Stimulated activated CD8-positive, alpha-beta memory T cell treated with anti-CD3 and anti-CD28 coated beads, Interleukin-12 subunit alpha, Interleukin-12 subunit beta, amount 100 ng/mL, for 24 hours (primary cell): ENCODE measurements at regions not wholly inside any gene's neighbourhood (a gene's known extent, or its start where the extent isn't known, plus 50 kb on each side); places are given as distances from the start of the nearest gene placed in this dataset.
A peak's percentile ranks its signal among the peaks of the same experiment; 100 is the strongest.

Experiments used
- DNase-seq: peaks from one replicate; pipeline ENCODE4 v3.0.0-alpha.2; 2020; ENCODE audit errors: extremely low read depth

- DNase-seq, result no peak
Measured at GRCh38 chr11:128260398-128260797, 327.0 kb downstream of the ETS1 start.

GRCh38 chr11:128259816-128260215 is 327.5 kb downstream of the ETS1 start:
- no peak for DNase-seq

GRCh38 chr11:128254941-128255340 is 332.4 kb downstream of the ETS1 start:
- no peak for DNase-seq

GRCh38 chr11:128251140-128251539 is 336.2 kb downstream of the ETS1 start:
- no peak for DNase-seq

GRCh38 chr11:128250482-128250881 is 336.9 kb downstream of the ETS1 start:
- no peak for DNase-seq

- DNase-seq, result no peak
Measured at GRCh38 chr11:128246810-128247594, 340.4 kb downstream of the ETS1 start.

- DNase-seq, result no peak
Measured at GRCh38 chr11:128246364-128246801, 341.0 kb downstream of the ETS1 start.

- DNase-seq, result no peak
Measured at GRCh38 chr11:128244871-128245270, 342.5 kb downstream of the ETS1 start.

GRCh38 chr11:128242451-128242850 is 344.9 kb downstream of the ETS1 start:
- DNase-seq, result no peak

GRCh38 chr11:128240546-128240945 is 346.8 kb downstream of the ETS1 start:
- DNase-seq, result no peak

GRCh38 chr11:128239306-128239705 is 348.1 kb downstream of the ETS1 start:
- no peak for DNase-seq

GRCh38 chr11:128238521-128239265 is 348.7 kb downstream of the ETS1 start:
- DNase-seq, result no peak

GRCh38 chr11:128236506-128237498 is 350.6 kb downstream of the ETS1 start:
- no peak for DNase-seq

GRCh38 chr11:128235958-128236357 is 351.4 kb downstream of the ETS1 start:
- no peak for DNase-seq

GRCh38 chr11:128235426-128235825 is 351.9 kb downstream of the ETS1 start:
- DNase-seq, result no peak

GRCh38 chr11:128234143-128234542 is 353.2 kb downstream of the ETS1 start:
- no peak for DNase-seq

GRCh38 chr11:128232588-128232987 is 354.8 kb downstream of the ETS1 start:
- DNase-seq, result peak; percentile 40

GRCh38 chr11:128231845-128232410 is 355.4 kb downstream of the ETS1 start:
- DNase-seq, result no peak

GRCh38 chr11:128227466-128227865 is 359.9 kb downstream of the ETS1 start:
- DNase-seq, result no peak

GRCh38 chr11:128226106-128226716 is 361.1 kb downstream of the ETS1 start:
- peak; percentile 27 for DNase-seq

- no peak for DNase-seq
Measured at GRCh38 chr11:128222245-128222884, 365.0 kb downstream of the ETS1 start.
